IMR-90 (cell line): ENCODE measurements at regions not wholly inside any gene's neighbourhood (a gene's known extent, or its start where the extent isn't known, plus 50 kb on each side); places are given as distances from the start of the nearest gene placed in this dataset.

Experiments used
- ATAC-seq: fragments of 200-7000 bp; cut with Tn5 transposase; 2 replicates; pipeline ENCODE4 v1.9.1; 2020; ENCODE audit warnings: low read depth, mild to moderate bottlenecking, moderate library complexity
- BruUV-seq: library from RNA; stranded (reverse); fragments of 400-500 nt; replicated peaks from 2 replicates; lab custom pipeline; 2021; lab: Mats Ljungman, UMichigan
- CTCF ChIA-PET: fragments of 300-600 bp; formaldehyde crosslinking; extraction: SDS; loops from one replicate; lab custom pipeline; 2021; ENCODE audit warnings: antibody characterized with exemption; lab: Yijun Ruan, JAX
- POLR2A ChIA-PET: fragments of 300-600 bp; sonication (Branson Sonifier 250); formaldehyde crosslinking; loops from one replicate; lab custom pipeline; 2022; ENCODE audit warnings: antibody characterized with exemption; ENCODE audit not compliant: unreplicated experiment; lab: Charles Lee
- DNase-seq: peaks from one replicate; pipeline ENCODE4 v3.0.0; 2013
- H2AFZ ChIP-seq: replicated peaks from 2 replicates; pipeline ENCODE3; 2013; ENCODE audit warnings: low read length, mild to moderate bottlenecking; ENCODE audit not compliant: poor library complexity
- H2AK5ac ChIP-seq: 2 replicates; pipeline ENCODE4 v1.6.1; 2013; ENCODE audit warnings: low read depth, low read length, inconsistent platforms
- H2AK9ac ChIP-seq: replicated peaks from 2 replicates; pipeline ENCODE3; 2013; ENCODE audit warnings: mild to moderate bottlenecking, low read depth, low read length, moderate library complexity; ENCODE audit not compliant: poor library complexity
- H2BK120ac ChIP-seq: 2 replicates; pipeline ENCODE4 v1.6.1; 2013; ENCODE audit warnings: low read depth, low read length, inconsistent platforms
- H2BK15ac ChIP-seq: 3 replicates; pipeline ENCODE4 v1.6.1; 2013; ENCODE audit warnings: low read depth, low read length, inconsistent platforms
- H2BK20ac ChIP-seq: 2 replicates; pipeline ENCODE4 v1.6.1; 2013; ENCODE audit warnings: low read depth, mild to moderate bottlenecking, inconsistent platforms, low read length, moderate library complexity
- H2BK5ac ChIP-seq: 2 replicates; pipeline ENCODE4 v1.6.1; 2013; ENCODE audit warnings: mild to moderate bottlenecking, low read depth, low read length, inconsistent platforms; ENCODE audit not compliant: poor library complexity, severe bottlenecking
- H3K14ac ChIP-seq: replicated peaks from 2 replicates; pipeline ENCODE4 v1.6.1; 2013; ENCODE audit warnings: low read depth, low read length, inconsistent platforms
- H3K18ac ChIP-seq: 2 replicates; pipeline ENCODE4 v1.6.1; 2013; ENCODE audit warnings: low read depth, low read length, control low read depth
- H3K23ac ChIP-seq: 2 replicates; pipeline ENCODE4 v1.6.1; 2013; ENCODE audit warnings: low read depth, low read length, inconsistent platforms
- H3K27ac ChIP-seq: 2 replicates; pipeline ENCODE4 v1.5.1; 2013; ENCODE audit warnings: mild to moderate bottlenecking, control low read depth, low read length; ENCODE audit not compliant: insufficient read depth
- H3K27me3 ChIP-seq: 2 replicates; pipeline ENCODE4 v1.6.1; 2013; ENCODE audit warnings: low read length; ENCODE audit not compliant: control insufficient read depth, insufficient read depth
- H3K36me3 ChIP-seq: 2 replicates; pipeline ENCODE4 v1.6.1; 2013; ENCODE audit warnings: low read length, mixed read lengths; ENCODE audit not compliant: control insufficient read depth, insufficient read depth
- H3K4ac ChIP-seq: 2 replicates; pipeline ENCODE4 v1.6.1; 2013; ENCODE audit warnings: low read depth, low read length, inconsistent platforms
- H3K4me1 ChIP-seq: 2 replicates; pipeline ENCODE4 v1.6.1; 2013; ENCODE audit warnings: low read length, mixed read lengths; ENCODE audit not compliant: control insufficient read depth, insufficient read depth
- H3K4me2 ChIP-seq: 2 replicates; pipeline ENCODE4 v1.6.1; 2013; ENCODE audit warnings: low read depth, mild to moderate bottlenecking, control low read depth, low read length, moderate library complexity
- H3K4me3 ChIP-seq: 2 replicates; pipeline ENCODE4 v1.5.1; 2013; ENCODE audit warnings: low read depth, mild to moderate bottlenecking, control low read depth, low read length, moderate library complexity; ENCODE audit not compliant: insufficient read depth
- H3K56ac ChIP-seq: 2 replicates; pipeline ENCODE4 v1.6.1; 2013; ENCODE audit warnings: low read length, inconsistent platforms; ENCODE audit not compliant: insufficient read depth; ENCODE audit errors: extremely low read depth
- H3K79me1 ChIP-seq, 2 experiments: 2 replicates each; pipeline ENCODE4 v1.6.1; 2013; ENCODE audit warnings: low read length in 2 of 2, inconsistent platforms in 1 of 2, low read depth in 1 of 2
- H3K9ac ChIP-seq: 2 replicates; pipeline ENCODE4 v1.6.1; 2013; ENCODE audit warnings: low read depth, low read length, control low read depth
- H3K9me1 ChIP-seq: 2 replicates; pipeline ENCODE4 v1.6.1; 2013; ENCODE audit warnings: low read length, inconsistent platforms; ENCODE audit not compliant: insufficient read depth
- H3K9me3 ChIP-seq: 2 replicates; pipeline ENCODE4 v1.6.1; 2013; ENCODE audit warnings: low read length; ENCODE audit not compliant: control insufficient read depth, insufficient read depth
- H4K20me1 ChIP-seq: 2 replicates; pipeline ENCODE4 v1.6.1; 2013; ENCODE audit warnings: low read length, inconsistent platforms; ENCODE audit not compliant: insufficient read depth
- H4K5ac ChIP-seq: 2 replicates; pipeline ENCODE4 v1.6.1; 2013; ENCODE audit warnings: mild to moderate bottlenecking, low read depth, low read length, control low read depth
- H4K8ac ChIP-seq, 2 experiments: 2 replicates each; pipeline ENCODE4 v1.6.1; 2013; ENCODE audit warnings: low read depth in 2 of 2, low read length in 2 of 2, control low read depth in 1 of 2, inconsistent platforms in 1 of 2
- H4K91ac ChIP-seq: 2 replicates; pipeline ENCODE4 v1.6.1; 2013; ENCODE audit warnings: low read depth, low read length, inconsistent platforms; ENCODE audit not compliant: insufficient read depth
- BHLHE40 ChIP-seq: fragments of 150-350 bp; IDR thresholded peaks from 2 replicates; pipeline ENCODE4 v1.6.1; 2016; ENCODE audit warnings: mild to moderate bottlenecking, low read depth, low read length
- CEBPB ChIP-seq: IDR thresholded peaks from 2 replicates; pipeline ENCODE4 v1.6.1; 2012; ENCODE audit warnings: low read depth, low read length, improper control_type of control experiment
- CHD1 ChIP-seq: IDR thresholded peaks from 2 replicates; pipeline ENCODE4 v1.6.1; 2012; ENCODE audit warnings: low read depth, low read length, improper control_type of control experiment
- CTCF ChIP-seq: conservative IDR thresholded peaks from 2 replicates; pipeline ENCODE4 v1.5.1; 2012; ENCODE audit warnings: mild to moderate bottlenecking, low read depth, low read length, improper control_type of control experiment
- ELK1 ChIP-seq: fragments of 150-350 bp; IDR thresholded peaks from 2 replicates; pipeline ENCODE4 v1.6.1; 2016; ENCODE audit warnings: low read depth, mild to moderate bottlenecking, low read length, moderate library complexity, borderline replicate concordance
- FOS ChIP-seq: fragments of 150-350 bp; IDR thresholded peaks from 2 replicates; pipeline ENCODE4 v1.6.1; 2016; ENCODE audit warnings: low read depth, low read length
- MAFK ChIP-seq: IDR thresholded peaks from 2 replicates; pipeline ENCODE4 v1.6.1; 2012; ENCODE audit warnings: low read depth, low read length, improper control_type of control experiment
- MAZ ChIP-seq: IDR thresholded peaks from 2 replicates; pipeline ENCODE4 v1.6.1; 2012; ENCODE audit warnings: low read depth, mild to moderate bottlenecking, low read length, improper control_type of control experiment, moderate library complexity, borderline replicate concordance
- MXI1 ChIP-seq: IDR thresholded peaks from 2 replicates; pipeline ENCODE4 v1.6.1; 2012; ENCODE audit warnings: low read depth, mild to moderate bottlenecking, low read length, moderate library complexity, borderline replicate concordance
- NFE2L2 ChIP-seq: fragments of 150-350 bp; IDR thresholded peaks from 2 replicates; pipeline ENCODE4 v1.6.1; 2016; ENCODE audit warnings: low read depth, mild to moderate bottlenecking, low read length
- POLR2A ChIP-seq: IDR thresholded peaks from 2 replicates; pipeline ENCODE4 v1.6.1; 2012; ENCODE audit warnings: mild to moderate bottlenecking, low read depth, low read length
- RAD21 ChIP-seq: IDR thresholded peaks from 2 replicates; pipeline ENCODE4 v1.6.1; 2012; ENCODE audit warnings: low read length, improper control_type of control experiment
- RCOR1 ChIP-seq: IDR thresholded peaks from 2 replicates; pipeline ENCODE4 v1.6.1; 2012; ENCODE audit warnings: mild to moderate bottlenecking, low read length, improper control_type of control experiment; ENCODE audit not compliant: insufficient replicate concordance
- RFX5 ChIP-seq: IDR thresholded peaks from 2 replicates; pipeline ENCODE4 v1.8.0; 2012; ENCODE audit warnings: low read depth, mild to moderate bottlenecking, low read length, moderate library complexity
- SMC3 ChIP-seq: fragments of 150-350 bp; IDR thresholded peaks from 2 replicates; pipeline ENCODE4 v1.6.1; 2016; ENCODE audit warnings: low read depth, mild to moderate bottlenecking, antibody characterized with exemption, low read length, moderate library complexity
- USF2 ChIP-seq: fragments of 150-350 bp; IDR thresholded peaks from 2 replicates; pipeline ENCODE4 v1.6.1; 2017; ENCODE audit warnings: mild to moderate bottlenecking, antibody characterized with exemption, low read length, low read depth
- WGBS, 2 experiments: methylation state at CpG; one replicate each; pipeline versions ENCODE4 v1.1.5 to v1.1.7; 2013; ENCODE audit warnings: missing lambda C conversion rate in 2 of 2; ENCODE audit not compliant: insufficient read length in 1 of 2; ENCODE audit errors: extremely low coverage in 2 of 2; 5-methylcytosine and 5-hydroxymethylcytosine counted together
- dilution Hi-C: fragments of 300-500 bp; cut with HindIII; formaldehyde crosslinking; loops from one replicate; pipeline ENCODE4 v1.14.3; 2018; ENCODE audit warnings: low sequenced_read_pairs; ENCODE audit not compliant: unreplicated experiment
- in situ Hi-C: fragments of 300-500 bp; cut with MboI; formaldehyde crosslinking; loops from 3 replicates; pipeline ENCODE4 v1.14.3; 2019; ENCODE audit warnings: low sequenced_read_pairs, inconsistent platforms, mixed read lengths
- intact Hi-C: fragments of 100-400 bp; cut with micrococcal nuclease; formaldehyde crosslinking; loops from 2 replicates; pipeline ENCODE4 v1.10.0; 2022

GRCh38 chr16:80197741-80198201, 343.0 kb upstream of the DYNLRB2 start:
- in situ Hi-C loops (loop anchor here (25.0 kb wide), 1 partner anchor 1540 kb away; no protein-coding TSS in a partner anchor), dilution Hi-C loops (no loop called here), intact Hi-C loops (loop anchor here (1.0 to 10.0 kb wide), 3 partner anchors 23 to 107 kb away; no protein-coding TSS in a partner anchor)
- Histone ChIP-seq H3K56ac (peak overlapping the region; percentile 74), H3K27me3 (no peaks in the 10 kb centered on the region), H4K5ac (peak overlapping the region; percentile 65; the same call in 1 of the 2 replicates), H4K20me1 (no peaks in the 10 kb centered on the region), H4K8ac (peak overlapping the region; percentile 71 to 95; a peak in 3 of 4 replicates), H3K9ac (peak overlapping the region; percentile 42; the same call in 1 of the 2 replicates), H2BK15ac (peak overlapping the region; percentile 100), H2BK120ac (peak overlapping the region; percentile 100), H3K4me2 (peak overlapping the region; percentile 69), H3K36me3 (no peaks in the 10 kb centered on the region), H3K79me1 (no peaks in the 10 kb centered on the region), H3K4me1 (peaks cover 6% of the 10 kb centered on the region), H2AFZ (peak overlapping the region; percentile 91), H3K9me3 (no peaks in the 10 kb centered on the region), H3K4ac (peak overlapping the region; percentile 99), H3K27ac (peak overlapping the region; percentile 96), H3K9me1 (peaks cover 9% of the 10 kb centered on the region; the same call in 1 of the 2 replicates), H3K4me3 (no peak overlapping the region), H2BK5ac (peak overlapping the region; percentile 99), H4K91ac (peak overlapping the region; percentile 99), H2BK20ac (peak overlapping the region; percentile 100), H3K14ac (peak overlapping the region; percentile 97), H3K23ac (peak overlapping the region; percentile 96), H2AK5ac (peak overlapping the region; percentile 96), H2AK9ac (peak overlapping the region; percentile 85), H3K18ac (peak overlapping the region; percentile 96)
- ATAC-seq: peak; percentile 96
- no peak for TF ChIP-seq RFX5
- no peak for TF ChIP-seq RCOR1
- 0 out of 2 replicates have a peak, but pooled peaks have one; percentile 50 for TF ChIP-seq NFE2L2
- TF ChIP-seq CEBPB: no peak; the same call in 1 of the 2 replicates
- TF ChIP-seq MXI1: no peak
- TF ChIP-seq CTCF: no peak
- peak; percentile 10; the same call in 1 of the 2 replicates for TF ChIP-seq SMC3
- TF ChIP-seq RAD21: no peak
- peak; percentile 38; the same call in 1 of the 2 replicates for TF ChIP-seq BHLHE40
- peak; percentile 85 for TF ChIP-seq FOS
- no peak for TF ChIP-seq CHD1
- no peak for TF ChIP-seq MAZ
- no peak for TF ChIP-seq ELK1
- TF ChIP-seq POLR2A: no peak
- no peak for TF ChIP-seq USF2
- peak; percentile 1; the same call in 1 of the 2 replicates for TF ChIP-seq MAFK
- WGBS, 2 experiments: no CpG with 5 or more reads among the region's 4 CpGs
- ChIA-PET CTCF (no interaction called here), POLR2A (no interaction called here)
- peak; percentile 93 for DNase-seq
- BruUV-seq: no TSS peak
